Fibroblast of mammary gland (primary cell): ENCODE measurements at regions not wholly inside any gene's neighbourhood (a gene's known extent, or its start where the extent isn't known, plus 50 kb on each side); places are given as distances from the start of the nearest gene placed in this dataset.

Experiments used
- DNase-seq: peaks from one replicate; pipeline ENCODE4 v3.0.0-alpha.2; 2010; ENCODE audit warnings: low read depth
- H3K4me3 ChIP-seq: 2 replicates; pipeline ENCODE4 v1.5.1; 2011; ENCODE audit warnings: low read depth, mild to moderate bottlenecking, low read length, moderate library complexity; ENCODE audit not compliant: control insufficient read depth
- CTCF ChIP-seq: conservative IDR thresholded peaks from 2 replicates; pipeline ENCODE4 v1.5.1; 2011; ENCODE audit warnings: low read depth, low read length, inconsistent platforms; ENCODE audit not compliant: control insufficient read depth, insufficient read depth

GRCh38 chr4:30821859-30822612, 101.9 kb downstream of the PCDH7 start:
- TF ChIP-seq CTCF, result no peak
- peak; percentile 23 for DNase-seq
- no peak overlapping the region for H3K4me3 ChIP-seq

- H3K4me3 ChIP-seq, result no peak overlapping the region
- DNase-seq, result no peak
- TF ChIP-seq CTCF, result no peak
Measured at GRCh38 chr4:30822911-30823551, 102.9 kb downstream of the PCDH7 start.

- TF ChIP-seq CTCF, result no peak
- DNase-seq, result no peak
- no peak overlapping the region for H3K4me3 ChIP-seq
Measured at GRCh38 chr4:30825008-30825770, 105.0 kb downstream of the PCDH7 start.

GRCh38 chr4:30828264-30828926, 108.2 kb downstream of the PCDH7 start:
- no peak for TF ChIP-seq CTCF
- DNase-seq, result no peak

GRCh38 chr4:30832639-30833038, 112.5 kb downstream of the PCDH7 start:
- no peak overlapping the region for H3K4me3 ChIP-seq
- no peak for DNase-seq
- TF ChIP-seq CTCF, result no peak

More at GRCh38 chr4:30828264-30828926, 108.2 kb downstream of the PCDH7 start:
- no peak overlapping the region for H3K4me3 ChIP-seq

- no peak for DNase-seq
- H3K4me3 ChIP-seq, result no peak overlapping the region
- no peak for TF ChIP-seq CTCF
Measured at GRCh38 chr4:30833206-30833605, 113.0 kb downstream of the PCDH7 start.
